GM23248 (cell line): ENCODE measurements at regions not wholly inside any gene's neighbourhood (a gene's known extent, or its start where the extent isn't known, plus 50 kb on each side); places are given as distances from the start of the nearest gene placed in this dataset.

Source experiments
- DNase-seq: peaks from one replicate; pipeline ENCODE4 v3.0.0-alpha.2; 2015
- H2AFZ ChIP-seq: fragments of 200-600 bp; sonication (generic); 2 replicates; pipeline ENCODE4 v1.6.1; 2016; ENCODE audit warnings: antibody characterized with exemption
- H3F3A ChIP-seq: fragments of 200-600 bp; sonication (generic); 2 replicates; pipeline ENCODE4 v1.6.1; 2016; ENCODE audit warnings: mild to moderate bottlenecking, antibody characterized with exemption, mixed run types; ENCODE audit not compliant: insufficient read depth
- H3K27ac ChIP-seq: fragments of 200-600 bp; sonication (generic); 2 replicates; pipeline ENCODE4 v1.5.1; 2016; ENCODE audit warnings: mild to moderate bottlenecking
- H3K27me3 ChIP-seq: fragments of 200-600 bp; sonication (generic); replicated peaks from 2 replicates; pipeline ENCODE4 v1.6.1; 2016; ENCODE audit warnings: mild to moderate bottlenecking; ENCODE audit not compliant: insufficient read depth
- H3K36me3 ChIP-seq: fragments of 200-600 bp; sonication (generic); 2 replicates; pipeline ENCODE4 v1.6.1; 2016; ENCODE audit warnings: low read depth, mild to moderate bottlenecking
- H3K4me1 ChIP-seq: fragments of 200-600 bp; sonication (generic); 2 replicates; pipeline ENCODE4 v1.6.1; 2016; ENCODE audit warnings: mild to moderate bottlenecking; ENCODE audit not compliant: insufficient read depth
- H3K4me2 ChIP-seq: fragments of 200-600 bp; sonication (generic); one replicate; pipeline ENCODE4 v1.6.1; 2016; ENCODE audit warnings: mild to moderate bottlenecking; ENCODE audit not compliant: unreplicated experiment
- H3K4me3 ChIP-seq: fragments of 200-600 bp; sonication (generic); 2 replicates; pipeline ENCODE4 v1.5.1; 2016; ENCODE audit warnings: mild to moderate bottlenecking
- H3K79me2 ChIP-seq: fragments of 200-600 bp; sonication (generic); 2 replicates; pipeline ENCODE4 v1.6.1; 2016; ENCODE audit warnings: mild to moderate bottlenecking; ENCODE audit not compliant: insufficient read depth
- H3K9ac ChIP-seq: fragments of 200-600 bp; sonication (generic); 2 replicates; pipeline ENCODE4 v1.6.1; 2016; ENCODE audit warnings: mild to moderate bottlenecking
- H3K9me2 ChIP-seq: fragments of 200-600 bp; sonication (generic); 2 replicates; pipeline ENCODE4 v1.6.1; 2016; ENCODE audit warnings: mixed run types, mild to moderate bottlenecking, moderate library complexity; ENCODE audit not compliant: insufficient read depth
- H3K9me3 ChIP-seq: fragments of 200-600 bp; sonication (generic); one replicate; pipeline ENCODE4 v1.6.1; 2017; ENCODE audit warnings: low read depth
- H4K20me1 ChIP-seq: fragments of 200-600 bp; sonication (generic); 2 replicates; pipeline ENCODE4 v1.6.0; 2016; ENCODE audit not compliant: insufficient read depth
- EZH2 ChIP-seq: fragments of 200-600 bp; sonication (generic); IDR thresholded peaks from 2 replicates; pipeline ENCODE4 v1.6.1; 2018; ENCODE audit warnings: antibody characterized with exemption, mild to moderate bottlenecking; ENCODE audit not compliant: insufficient read depth, poor library complexity, severe bottlenecking
- EZH2phosphoT487 ChIP-seq: fragments of 200-600 bp; sonication (generic); IDR thresholded peaks from 2 replicates; pipeline ENCODE4 v1.6.1; 2018; ENCODE audit warnings: antibody characterized with exemption, moderate library complexity, mild to moderate bottlenecking, low read depth; ENCODE audit not compliant: insufficient read depth
- WGBS, 2 experiments: methylation state at CpG; one replicate each; pipeline ENCODE4 v1.1.6; 2015 to 2017; ENCODE audit warnings: low lambda C conversion rate in 2 of 2, low coverage in 1 of 2; ENCODE audit errors: missing lambda C conversion rate in 2 of 2; 5-methylcytosine and 5-hydroxymethylcytosine counted together
- in situ Hi-C: fragments of 300-500 bp; cut with MboI; formaldehyde crosslinking; loops from 2 replicates; pipeline ENCODE4 v1.15.0; 2020

GRCh38 chr2:15855766-15856260, 84.5 kb upstream of the MYCN start:
- Histone ChIP-seq H3K79me2 (no peaks in the 10 kb centered on the region), H3K4me3 (no peak overlapping the region), H3K36me3 (no peaks in the 10 kb centered on the region), H3K4me2 (no peak overlapping the region), H3K9me3 (no peaks in the 10 kb centered on the region), H4K20me1 (no peaks in the 10 kb centered on the region), H3K9ac (no peak overlapping the region), H2AFZ (no peak overlapping the region), H3F3A (no peaks in the 10 kb centered on the region), H3K4me1 (no peaks in the 10 kb centered on the region), H3K27me3 (no peaks in the 10 kb centered on the region), H3K27ac (no peak overlapping the region), H3K9me2 (no peaks in the 10 kb centered on the region)
- in situ Hi-C loops = no loop called here
- TF ChIP-seq EZH2 (no peak), EZH2phosphoT487 (no peak)
- no peak for DNase-seq

GRCh38 chr2:15856318-15856717, 84.0 kb upstream of the MYCN start:
- WGBS, 2 experiments = 21 to 24% methylated on average over 3 of the region's 3 CpGs

GRCh38 chr2:15858466-15858865, 81.9 kb upstream of the MYCN start:
- Histone ChIP-seq H3K9ac (no peak overlapping the region), H3K4me3 (no peak overlapping the region), H3K27me3 (no peaks in the 10 kb centered on the region), H2AFZ (no peak overlapping the region), H3K9me3 (no peaks in the 10 kb centered on the region), H4K20me1 (no peaks in the 10 kb centered on the region), H3K79me2 (no peaks in the 10 kb centered on the region), H3K4me2 (no peak overlapping the region), H3K27ac (no peak overlapping the region), H3K36me3 (no peaks in the 10 kb centered on the region), H3K9me2 (no peaks in the 10 kb centered on the region), H3K4me1 (no peaks in the 10 kb centered on the region), H3F3A (no peaks in the 10 kb centered on the region)
- in situ Hi-C loops = no loop called here
- 49 to 52% methylated on average over 6 of the region's 6 CpGs for WGBS, 2 experiments
- no peak for TF ChIP-seq EZH2
- TF ChIP-seq EZH2phosphoT487 = no peak
- no peak for DNase-seq

More at GRCh38 chr2:15856318-15856717, 84.0 kb upstream of the MYCN start:
- Histone ChIP-seq H3K4me2 (no peak overlapping the region), H3F3A (no peaks in the 10 kb centered on the region), H3K4me1 (no peaks in the 10 kb centered on the region), H3K9me3 (no peaks in the 10 kb centered on the region), H2AFZ (no peak overlapping the region), H3K9me2 (no peaks in the 10 kb centered on the region), H3K9ac (no peak overlapping the region), H3K79me2 (no peaks in the 10 kb centered on the region), H4K20me1 (no peaks in the 10 kb centered on the region), H3K27me3 (no peaks in the 10 kb centered on the region), H3K4me3 (no peak overlapping the region), H3K27ac (no peak overlapping the region), H3K36me3 (no peaks in the 10 kb centered on the region)
- in situ Hi-C loops = no loop called here
- DNase-seq = no peak
- no peak for TF ChIP-seq EZH2

- no peak for DNase-seq
- Histone ChIP-seq H2AFZ (no peak overlapping the region), H3K4me1 (no peaks in the 10 kb centered on the region), H4K20me1 (no peaks in the 10 kb centered on the region), H3K4me2 (no peak overlapping the region), H3K9me2 (no peaks in the 10 kb centered on the region), H3K4me3 (no peak overlapping the region), H3K79me2 (no peaks in the 10 kb centered on the region), H3F3A (no peaks in the 10 kb centered on the region), H3K9ac (no peak overlapping the region), H3K27ac (no peak overlapping the region), H3K9me3 (no peaks in the 10 kb centered on the region), H3K36me3 (no peaks in the 10 kb centered on the region), H3K27me3 (no peaks in the 10 kb centered on the region)
- in situ Hi-C loops = no loop called here
- TF ChIP-seq EZH2 (no peak), EZH2phosphoT487 (no peak)
Observed at GRCh38 chr2:15860051-15860663, 80.2 kb upstream of the MYCN start.

- Histone ChIP-seq H3K9me3 (no peaks in the 10 kb centered on the region), H3K4me1 (no peaks in the 10 kb centered on the region), H3K36me3 (no peaks in the 10 kb centered on the region), H3K4me3 (no peak overlapping the region), H4K20me1 (no peaks in the 10 kb centered on the region), H3K9ac (no peak overlapping the region), H3F3A (no peaks in the 10 kb centered on the region), H2AFZ (no peak overlapping the region), H3K79me2 (no peaks in the 10 kb centered on the region), H3K4me2 (no peak overlapping the region), H3K27me3 (no peaks in the 10 kb centered on the region), H3K9me2 (no peaks in the 10 kb centered on the region), H3K27ac (no peak overlapping the region)
- in situ Hi-C loops = no loop called here
- TF ChIP-seq EZH2phosphoT487 (no peak), EZH2 (no peak)
- 17 to 54% methylated on average over 1 of the region's 1 CpG for WGBS, 2 experiments
- DNase-seq = no peak
Observed at GRCh38 chr2:15860760-15861159, 79.6 kb upstream of the MYCN start.
